HEK293 (cell line): ENCODE measurements at regions not wholly inside any gene's neighbourhood (a gene's known extent, or its start where the extent isn't known, plus 50 kb on each side); places are given as distances from the start of the nearest gene placed in this dataset.

Experiments
- CTCF ChIA-PET: fragments of 350-600 bp; formaldehyde crosslinking; extraction: SDS; loops from one replicate; lab custom pipeline; 2021; ENCODE audit warnings: antibody characterized with exemption; lab: Yijun Ruan, JAX
- POLR2A ChIA-PET: fragments of 300-600 bp; formaldehyde crosslinking; extraction: SDS; loops from one replicate; lab custom pipeline; 2020; ENCODE audit warnings: antibody characterized with exemption, inconsistent platforms; lab: Yijun Ruan, JAX
- H3K27ac ChIP-seq: fragments of 200-500 bp; sonication (Bioruptor generic); 2 replicates; pipeline ENCODE4 v1.5.1; 2014; ENCODE audit warnings: low read depth, low read length, control low read depth, inconsistent platforms; ENCODE audit errors: extremely low read depth
- H3K36me3 ChIP-seq, 2 experiments: fragments of 200-500 bp in 1 of 2; sonication (Bioruptor generic) in 1 of 2; 1 replicate in 1 of 2; 2 replicates in 1 of 2; pipeline ENCODE4 v1.5.1; 2014 to 2017; ENCODE audit warnings: inconsistent platforms in 2 of 2, low read length in 2 of 2; ENCODE audit not compliant: control insufficient read depth in 2 of 2, insufficient read depth in 1 of 2
- H3K4me1 ChIP-seq: fragments of 200-500 bp; sonication (Bioruptor generic); 2 replicates; pipeline ENCODE4 v1.5.1; 2014; ENCODE audit warnings: mild to moderate bottlenecking, low read length, inconsistent platforms; ENCODE audit not compliant: control insufficient read depth, insufficient read depth
- H3K4me3 ChIP-seq: 2 replicates; pipeline ENCODE4 v1.5.1; 2011; ENCODE audit warnings: low read depth, mild to moderate bottlenecking, control low read depth, low read length, moderate library complexity
- H3K9me3 ChIP-seq: fragments of 200-500 bp; sonication (Bioruptor generic); 2 replicates; pipeline ENCODE4 v1.5.1; 2014; ENCODE audit warnings: low read depth, low read length, inconsistent platforms; ENCODE audit not compliant: control insufficient read depth, insufficient read depth
- BCL11A ChIP-seq: fragments of 450-650 bp; formaldehyde crosslinking; IDR thresholded peaks from 2 replicates; pipeline ENCODE4 v1.5.1; 2016; ENCODE audit warnings: low read depth, missing biosample characterization, missing genetic modification characterization
- HOXA7 ChIP-seq: sonication (generic); formaldehyde crosslinking; IDR thresholded peaks from 2 replicates; pipeline ENCODE4 v1.8.1; 2022; ENCODE audit warnings: missing genetic modification reagents, borderline replicate concordance
- MEIS1 ChIP-seq: sonication (generic); formaldehyde crosslinking; IDR thresholded peaks from 2 replicates; pipeline ENCODE4 v1.8.1; 2022; ENCODE audit warnings: missing genetic modification reagents, mild to moderate bottlenecking, borderline replicate concordance
- MYNN ChIP-seq: fragments of 450-650 bp; formaldehyde crosslinking; IDR thresholded peaks from 2 replicates; pipeline ENCODE4 v1.5.1; 2016; ENCODE audit warnings: missing biosample characterization, missing genetic modification characterization, borderline replicate concordance
- MZF1 ChIP-seq: fragments of 450-650 bp; formaldehyde crosslinking; IDR thresholded peaks from 2 replicates; pipeline ENCODE4 v1.5.1; 2017; ENCODE audit warnings: missing biosample characterization, missing genetic modification characterization, borderline replicate concordance
- SP2 ChIP-seq: fragments of 450-650 bp; formaldehyde crosslinking; IDR thresholded peaks from 2 replicates; pipeline ENCODE4 v1.5.1; 2016; ENCODE audit warnings: missing biosample characterization, missing genetic modification characterization
- TCF7L2 ChIP-seq: IDR thresholded peaks from 2 replicates; pipeline ENCODE4 v1.6.1; 2011; ENCODE audit warnings: low read depth, mild to moderate bottlenecking, inconsistent platforms, low read length, moderate library complexity, borderline replicate concordance
- ZBTB17 ChIP-seq: fragments of 450-650 bp; formaldehyde crosslinking; IDR thresholded peaks from 2 replicates; pipeline ENCODE4 v1.5.1; 2016; ENCODE audit warnings: missing biosample characterization, missing genetic modification characterization
- ZBTB20 ChIP-seq: fragments of 450-650 bp; formaldehyde crosslinking; IDR thresholded peaks from 2 replicates; pipeline ENCODE4 v1.5.1; 2016; ENCODE audit warnings: missing biosample characterization, missing genetic modification characterization
- ZNF133 ChIP-seq: fragments of 450-650 bp; formaldehyde crosslinking; IDR thresholded peaks from 2 replicates; pipeline ENCODE4 v1.5.1; 2016; ENCODE audit warnings: missing biosample characterization, missing genetic modification characterization
- ZNF155 ChIP-seq: fragments of 450-650 bp; formaldehyde crosslinking; IDR thresholded peaks from 2 replicates; pipeline ENCODE4 v1.5.1; 2016; ENCODE audit warnings: missing biosample characterization, missing genetic modification characterization
- ZNF157 ChIP-seq: fragments of 450-650 bp; formaldehyde crosslinking; IDR thresholded peaks from 2 replicates; pipeline ENCODE4 v1.5.1; 2016; ENCODE audit warnings: missing biosample characterization, missing genetic modification characterization
- ZNF248 ChIP-seq: fragments of 450-650 bp; formaldehyde crosslinking; IDR thresholded peaks from 2 replicates; pipeline ENCODE4 v1.5.1; 2017; ENCODE audit warnings: missing biosample characterization, missing genetic modification characterization
- ZNF335 ChIP-seq: fragments of 450-650 bp; formaldehyde crosslinking; conservative IDR thresholded peaks from 2 replicates; pipeline ENCODE4 v1.5.1; 2016; ENCODE audit warnings: missing biosample characterization, missing genetic modification characterization
- ZNF37A ChIP-seq: fragments of 450-650 bp; IDR thresholded peaks from 2 replicates; pipeline ENCODE4 v1.5.1; 2018; ENCODE audit warnings: missing biosample characterization, missing genetic modification characterization
- ZNF391 ChIP-seq: fragments of 450-650 bp; formaldehyde crosslinking; IDR thresholded peaks from 2 replicates; pipeline ENCODE4 v1.5.1; 2016; ENCODE audit warnings: low read depth, missing biosample characterization, missing genetic modification characterization, borderline replicate concordance
- ZNF423 ChIP-seq: fragments of 450-650 bp; formaldehyde crosslinking; IDR thresholded peaks from 2 replicates; pipeline ENCODE4 v1.5.1; 2016; ENCODE audit warnings: missing biosample characterization, missing genetic modification characterization
- ZNF514 ChIP-seq: fragments of 450-650 bp; formaldehyde crosslinking; IDR thresholded peaks from 2 replicates; pipeline ENCODE4 v1.5.1; 2016; ENCODE audit warnings: missing biosample characterization, missing genetic modification characterization
- ZNF585B ChIP-seq: fragments of 450-650 bp; formaldehyde crosslinking; IDR thresholded peaks from 2 replicates; pipeline ENCODE4 v1.5.1; 2016; ENCODE audit warnings: missing biosample characterization, missing genetic modification characterization
- ZNF600 ChIP-seq: fragments of 450-650 bp; formaldehyde crosslinking; IDR thresholded peaks from 2 replicates; pipeline ENCODE4 v1.5.1; 2016; ENCODE audit warnings: missing biosample characterization, missing genetic modification characterization
- ZNF664 ChIP-seq: fragments of 450-650 bp; formaldehyde crosslinking; IDR thresholded peaks from 2 replicates; pipeline ENCODE4 v1.5.1; 2016; ENCODE audit warnings: missing biosample characterization, missing genetic modification characterization
- ZNF768 ChIP-seq: fragments of 450-650 bp; formaldehyde crosslinking; IDR thresholded peaks from 2 replicates; pipeline ENCODE4 v1.5.1; 2018; ENCODE audit warnings: missing biosample characterization, mild to moderate bottlenecking, missing genetic modification characterization
- ZNF791 ChIP-seq: fragments of 450-650 bp; formaldehyde crosslinking; IDR thresholded peaks from 2 replicates; pipeline ENCODE4 v1.5.1; 2016; ENCODE audit warnings: missing biosample characterization, missing genetic modification characterization
- ZNF830 ChIP-seq: fragments of 450-650 bp; IDR thresholded peaks from 2 replicates; pipeline ENCODE4 v1.5.0; 2018; ENCODE audit warnings: missing biosample characterization, missing genetic modification characterization, low read depth, mild to moderate bottlenecking, moderate library complexity
- TF ChIP-seq, protein P1 (sequence below): fragments of 450-650 bp; formaldehyde crosslinking; IDR thresholded peaks from 2 replicates; pipeline ENCODE4 v1.5.1; 2016; ENCODE audit warnings: missing biosample characterization, missing genetic modification characterization, borderline replicate concordance
- TF ChIP-seq, protein P2 (sequence below): fragments of 450-650 bp; formaldehyde crosslinking; IDR thresholded peaks from 2 replicates; pipeline ENCODE4 v1.5.1; 2017; ENCODE audit warnings: missing biosample characterization, missing genetic modification characterization
- TF ChIP-seq, protein P3 (sequence below): fragments of 450-650 bp; formaldehyde crosslinking; conservative IDR thresholded peaks from 2 replicates; pipeline ENCODE4 v1.5.1; 2016; ENCODE audit warnings: low read depth, missing biosample characterization, missing genetic modification characterization

DNA sequence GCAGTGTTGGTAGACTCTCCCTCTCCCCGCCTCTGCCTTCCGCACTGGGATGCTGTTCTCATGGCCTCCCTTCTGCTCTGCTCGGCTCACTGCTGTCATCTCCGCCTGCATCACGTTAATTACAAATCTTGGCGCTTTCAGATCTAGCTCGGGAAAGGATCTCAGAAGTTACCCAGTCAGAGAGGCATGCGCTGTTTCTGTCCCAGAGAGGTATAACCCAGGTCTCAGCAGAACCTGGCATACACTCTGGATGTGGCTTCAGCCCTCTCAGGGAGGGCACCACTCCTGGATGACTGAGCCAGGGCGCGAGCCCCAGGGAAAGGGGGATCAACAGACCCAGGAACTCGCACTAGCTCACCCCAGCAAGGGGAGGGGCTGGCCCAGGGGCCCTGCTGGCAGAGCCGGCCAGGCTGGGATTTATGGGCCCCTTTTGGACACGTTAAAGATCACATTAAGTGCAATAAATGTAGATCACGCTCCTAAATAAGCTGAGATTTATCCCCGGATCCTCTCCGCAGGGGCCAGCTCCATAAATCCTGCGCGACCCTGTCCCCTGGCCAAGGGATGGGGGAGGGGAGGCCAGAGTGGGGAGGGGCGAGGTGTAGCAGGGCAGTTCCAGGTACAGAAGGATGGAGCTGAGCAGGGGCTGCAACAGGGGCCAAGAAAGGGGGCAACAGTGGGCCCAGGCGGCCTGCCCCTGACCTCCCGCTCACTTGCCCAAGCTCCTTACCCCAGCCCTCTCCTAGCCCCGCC, 101.3 kb upstream of the ZBTB40 start:
- Histone ChIP-seq H3K4me1 (peaks cover 8% of the 10 kb centered on the region), H3K36me3 (no peaks in the 10 kb centered on the region), H3K4me3 (no peak overlapping the region), H3K9me3 (no peaks in the 10 kb centered on the region), H3K27ac (no peak overlapping the region)
- POLR2A ChIA-PET: no interaction called here
- CTCF ChIA-PET: interaction anchor here (0.6 to 1.2 kb wide), 2 partner anchors 22 to 66 kb away, joined by 5 to 8 read pairs; no protein-coding TSS in a partner anchor
- TF ChIP-seq, protein P1, sequence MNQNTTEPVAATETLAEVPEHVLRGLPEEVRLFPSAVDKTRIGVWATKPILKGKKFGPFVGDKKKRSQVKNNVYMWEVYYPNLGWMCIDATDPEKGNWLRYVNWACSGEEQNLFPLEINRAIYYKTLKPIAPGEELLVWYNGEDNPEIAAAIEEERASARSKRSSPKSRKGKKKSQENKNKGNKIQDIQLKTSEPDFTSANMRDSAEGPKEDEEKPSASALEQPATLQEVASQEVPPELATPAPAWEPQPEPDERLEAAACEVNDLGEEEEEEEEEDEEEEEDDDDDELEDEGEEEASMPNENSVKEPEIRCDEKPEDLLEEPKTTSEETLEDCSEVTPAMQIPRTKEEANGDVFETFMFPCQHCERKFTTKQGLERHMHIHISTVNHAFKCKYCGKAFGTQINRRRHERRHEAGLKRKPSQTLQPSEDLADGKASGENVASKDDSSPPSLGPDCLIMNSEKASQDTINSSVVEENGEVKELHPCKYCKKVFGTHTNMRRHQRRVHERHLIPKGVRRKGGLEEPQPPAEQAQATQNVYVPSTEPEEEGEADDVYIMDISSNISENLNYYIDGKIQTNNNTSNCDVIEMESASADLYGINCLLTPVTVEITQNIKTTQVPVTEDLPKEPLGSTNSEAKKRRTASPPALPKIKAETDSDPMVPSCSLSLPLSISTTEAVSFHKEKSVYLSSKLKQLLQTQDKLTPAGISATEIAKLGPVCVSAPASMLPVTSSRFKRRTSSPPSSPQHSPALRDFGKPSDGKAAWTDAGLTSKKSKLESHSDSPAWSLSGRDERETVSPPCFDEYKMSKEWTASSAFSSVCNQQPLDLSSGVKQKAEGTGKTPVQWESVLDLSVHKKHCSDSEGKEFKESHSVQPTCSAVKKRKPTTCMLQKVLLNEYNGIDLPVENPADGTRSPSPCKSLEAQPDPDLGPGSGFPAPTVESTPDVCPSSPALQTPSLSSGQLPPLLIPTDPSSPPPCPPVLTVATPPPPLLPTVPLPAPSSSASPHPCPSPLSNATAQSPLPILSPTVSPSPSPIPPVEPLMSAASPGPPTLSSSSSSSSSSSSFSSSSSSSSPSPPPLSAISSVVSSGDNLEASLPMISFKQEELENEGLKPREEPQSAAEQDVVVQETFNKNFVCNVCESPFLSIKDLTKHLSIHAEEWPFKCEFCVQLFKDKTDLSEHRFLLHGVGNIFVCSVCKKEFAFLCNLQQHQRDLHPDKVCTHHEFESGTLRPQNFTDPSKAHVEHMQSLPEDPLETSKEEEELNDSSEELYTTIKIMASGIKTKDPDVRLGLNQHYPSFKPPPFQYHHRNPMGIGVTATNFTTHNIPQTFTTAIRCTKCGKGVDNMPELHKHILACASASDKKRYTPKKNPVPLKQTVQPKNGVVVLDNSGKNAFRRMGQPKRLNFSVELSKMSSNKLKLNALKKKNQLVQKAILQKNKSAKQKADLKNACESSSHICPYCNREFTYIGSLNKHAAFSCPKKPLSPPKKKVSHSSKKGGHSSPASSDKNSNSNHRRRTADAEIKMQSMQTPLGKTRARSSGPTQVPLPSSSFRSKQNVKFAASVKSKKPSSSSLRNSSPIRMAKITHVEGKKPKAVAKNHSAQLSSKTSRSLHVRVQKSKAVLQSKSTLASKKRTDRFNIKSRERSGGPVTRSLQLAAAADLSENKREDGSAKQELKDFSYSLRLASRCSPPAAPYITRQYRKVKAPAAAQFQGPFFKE: no peak
- no peak for TF ChIP-seq BCL11A (tag by site-specific recombination)
- TF ChIP-seq MYNN: no peak
- TF ChIP-seq HOXA7 (CRISPR knock-in tag): no peak
- peak; percentile 66 for TF ChIP-seq ZBTB17 (tag by site-specific recombination)
- TF ChIP-seq SP2 (tag by site-specific recombination): 0 out of 2 replicates have a peak, but pooled peaks have one; percentile 15
- peak; percentile 68 for TF ChIP-seq ZNF335
- TF ChIP-seq TCF7L2: no peak
- TF ChIP-seq ZNF585B (tag by site-specific recombination): no peak
- TF ChIP-seq ZBTB20 (tag by site-specific recombination): peak; percentile 71
- peak; percentile 65; the same call in 1 of the 2 replicates for TF ChIP-seq ZNF423 (tag by site-specific recombination)
- no peak for TF ChIP-seq ZNF664
- no peak for TF ChIP-seq ZNF133 (tag by site-specific recombination)
- TF ChIP-seq ZNF37A (tag by site-specific recombination): no peak
- no peak for TF ChIP-seq MEIS1 (CRISPR knock-in tag)
- TF ChIP-seq ZNF155 (tag by site-specific recombination): no peak
- TF ChIP-seq ZNF248: no peak
- 0 out of 2 replicates have a peak, but pooled peaks have one; percentile 68 for TF ChIP-seq ZNF600 (tag by site-specific recombination)
- no peak for TF ChIP-seq ZNF157 (tag by site-specific recombination)
- no peak for TF ChIP-seq MZF1
- TF ChIP-seq, protein P2, sequence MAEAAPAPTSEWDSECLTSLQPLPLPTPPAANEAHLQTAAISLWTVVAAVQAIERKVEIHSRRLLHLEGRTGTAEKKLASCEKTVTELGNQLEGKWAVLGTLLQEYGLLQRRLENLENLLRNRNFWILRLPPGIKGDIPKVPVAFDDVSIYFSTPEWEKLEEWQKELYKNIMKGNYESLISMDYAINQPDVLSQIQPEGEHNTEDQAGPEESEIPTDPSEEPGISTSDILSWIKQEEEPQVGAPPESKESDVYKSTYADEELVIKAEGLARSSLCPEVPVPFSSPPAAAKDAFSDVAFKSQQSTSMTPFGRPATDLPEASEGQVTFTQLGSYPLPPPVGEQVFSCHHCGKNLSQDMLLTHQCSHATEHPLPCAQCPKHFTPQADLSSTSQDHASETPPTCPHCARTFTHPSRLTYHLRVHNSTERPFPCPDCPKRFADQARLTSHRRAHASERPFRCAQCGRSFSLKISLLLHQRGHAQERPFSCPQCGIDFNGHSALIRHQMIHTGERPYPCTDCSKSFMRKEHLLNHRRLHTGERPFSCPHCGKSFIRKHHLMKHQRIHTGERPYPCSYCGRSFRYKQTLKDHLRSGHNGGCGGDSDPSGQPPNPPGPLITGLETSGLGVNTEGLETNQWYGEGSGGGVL (tag by site-specific recombination): 0 out of 2 replicates have a peak, but pooled peaks have one; percentile 15
- TF ChIP-seq ZNF791 (tag by site-specific recombination): no peak
- no peak for TF ChIP-seq ZNF514
- TF ChIP-seq, protein P3, sequence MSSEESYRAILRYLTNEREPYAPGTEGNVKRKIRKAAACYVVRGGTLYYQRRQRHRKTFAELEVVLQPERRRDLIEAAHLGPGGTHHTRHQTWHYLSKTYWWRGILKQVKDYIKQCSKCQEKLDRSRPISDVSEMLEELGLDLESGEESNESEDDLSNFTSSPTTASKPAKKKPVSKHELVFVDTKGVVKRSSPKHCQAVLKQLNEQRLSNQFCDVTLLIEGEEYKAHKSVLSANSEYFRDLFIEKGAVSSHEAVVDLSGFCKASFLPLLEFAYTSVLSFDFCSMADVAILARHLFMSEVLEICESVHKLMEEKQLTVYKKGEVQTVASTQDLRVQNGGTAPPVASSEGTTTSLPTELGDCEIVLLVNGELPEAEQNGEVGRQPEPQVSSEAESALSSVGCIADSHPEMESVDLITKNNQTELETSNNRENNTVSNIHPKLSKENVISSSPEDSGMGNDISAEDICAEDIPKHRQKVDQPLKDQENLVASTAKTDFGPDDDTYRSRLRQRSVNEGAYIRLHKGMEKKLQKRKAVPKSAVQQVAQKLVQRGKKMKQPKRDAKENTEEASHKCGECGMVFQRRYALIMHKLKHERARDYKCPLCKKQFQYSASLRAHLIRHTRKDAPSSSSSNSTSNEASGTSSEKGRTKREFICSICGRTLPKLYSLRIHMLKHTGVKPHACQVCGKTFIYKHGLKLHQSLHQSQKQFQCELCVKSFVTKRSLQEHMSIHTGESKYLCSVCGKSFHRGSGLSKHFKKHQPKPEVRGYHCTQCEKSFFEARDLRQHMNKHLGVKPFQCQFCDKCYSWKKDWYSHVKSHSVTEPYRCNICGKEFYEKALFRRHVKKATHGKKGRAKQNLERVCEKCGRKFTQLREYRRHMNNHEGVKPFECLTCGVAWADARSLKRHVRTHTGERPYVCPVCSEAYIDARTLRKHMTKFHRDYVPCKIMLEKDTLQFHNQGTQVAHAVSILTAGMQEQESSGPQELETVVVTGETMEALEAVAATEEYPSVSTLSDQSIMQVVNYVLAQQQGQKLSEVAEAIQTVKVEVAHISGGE (tag by site-specific recombination): no peak
- no peak for TF ChIP-seq ZNF391 (tag by site-specific recombination)
- TF ChIP-seq ZNF830 (tag by site-specific recombination): no peak
- TF ChIP-seq ZNF768: no peak
